Lung (tissue), 11 donors: ENCODE measurements at regions not wholly inside any gene's neighbourhood (a gene's known extent, or its start where the extent isn't known, plus 50 kb on each side); places are given as distances from the start of the nearest gene placed in this dataset.

Experiments used
- ATAC-seq: fragments of 200-7000 bp; cut with Tn5 transposase; one replicate; pipeline ENCODE4 v1.9.1; 2020; ENCODE audit warnings: moderate number of reproducible peaks; ENCODE audit not compliant: insufficient read depth, low FRiP score
- DNase-seq, 3 donors: peaks; one replicate each; pipeline ENCODE4 v3.0.0-alpha.2; 2013 to 2017
- H3K27ac ChIP-seq, 2 donors: one replicate each; pipeline ENCODE4 v1.5.1; 2013; ENCODE audit warnings: mild to moderate bottlenecking in 2 of 2, moderate library complexity in 2 of 2, control low read depth in 1 of 2, inconsistent platforms in 1 of 2, low read depth in 1 of 2, low read length in 1 of 2
- H3K27me3 ChIP-seq, 3 donors: one replicate each; pipeline ENCODE4 v1.5.1; 2013; ENCODE audit warnings: low read length in 2 of 3; ENCODE audit not compliant: control insufficient read depth in 3 of 3, insufficient read depth in 3 of 3
- H3K36me3 ChIP-seq, 4 donors: one replicate each; pipeline ENCODE4 v1.5.1; 2013; ENCODE audit warnings: low read length in 4 of 4, mild to moderate bottlenecking in 1 of 4, moderate library complexity in 1 of 4; ENCODE audit not compliant: control insufficient read depth in 4 of 4, insufficient read depth in 4 of 4
- H3K4me1 ChIP-seq, 5 donors: one replicate each; pipeline ENCODE4 v1.5.1; 2013; ENCODE audit warnings: low read length in 5 of 5, mild to moderate bottlenecking in 2 of 5, moderate library complexity in 1 of 5; ENCODE audit not compliant: control insufficient read depth in 5 of 5, insufficient read depth in 5 of 5
- H3K4me3 ChIP-seq: one replicate; pipeline ENCODE4 v1.5.1; 2013; ENCODE audit warnings: mild to moderate bottlenecking, control low read depth, moderate library complexity
- H3K9ac ChIP-seq, 2 donors: one replicate each; pipeline ENCODE4 v1.5.1; 2013; ENCODE audit warnings: low read length in 2 of 2, control low read depth in 1 of 2; ENCODE audit not compliant: insufficient read depth in 1 of 2
- H3K9me3 ChIP-seq, 4 donors: one replicate each; pipeline ENCODE4 v1.5.1; 2013; ENCODE audit warnings: low read length in 3 of 4, mild to moderate bottlenecking in 1 of 4, moderate library complexity in 1 of 4; ENCODE audit not compliant: control insufficient read depth in 4 of 4, insufficient read depth in 3 of 4
- CTCF ChIP-seq: IDR thresholded peaks from 2 replicates; pipeline ENCODE4 v1.5.1; 2012; ENCODE audit warnings: mild to moderate bottlenecking; ENCODE audit errors: control extremely low read depth, extremely low read depth
- WGBS, 2 donors: extraction: QIAGEN DNeasy Blood & Tissue Kit; methylation state at CpG; one replicate each; pipeline ENCODE4 v1.1.7; 2013; 5-methylcytosine and 5-hydroxymethylcytosine counted together
- donor health status: control.
- donor health status: control.
- donor health status: Bipolar disorder and iron deficiency.
- donor health status: healthy.
- donor health status: DM: yes; HTN: yes; CAD: no.

GRCh38 chrX:39749135-39749534 lies 348.6 kb downstream of the BCOR start:
- no peak overlapping the region for H3K9ac ChIP-seq

GRCh38 chrX:39749728-39750127 lies 348.0 kb downstream of the BCOR start:
- WGBS, 2 donors = 49 to 66% methylated on average over 5 of the region's 5 CpGs
- Histone ChIP-seq H3K4me3 (no peak overlapping the region), H3K36me3 (no peaks in the 10 kb centered on the region), H3K4me1 (peaks cover 0 to 3% (median 0%) of the 10 kb centered on the region in 5 donors), H3K27me3 (peaks cover 2 to 5% (median 2%) of the 10 kb centered on the region in 3 donors), H3K9ac (no peak overlapping the region), H3K9me3 (peaks cover 0 to 7% (median 1%) of the 10 kb centered on the region in 4 donors), H3K27ac (no peak overlapping the region)
- TF ChIP-seq CTCF = no peak
- DNase-seq = peak in 1 of 3 donors; percentile 33
- ATAC-seq = no peak

More at GRCh38 chrX:39749135-39749534, 348.6 kb downstream of the BCOR start:
- ATAC-seq = no peak
- H3K27ac ChIP-seq = no peak overlapping the region
- WGBS, 2 donors = 38 to 64% methylated on average over 5 of the region's 5 CpGs
- DNase-seq = peak in 2 of 3 donors; percentile 36 to 48
- H3K4me3 ChIP-seq = no peak overlapping the region
- TF ChIP-seq CTCF = no peak
- H3K36me3 ChIP-seq = no peaks in the 10 kb centered on the region
- H3K9me3 ChIP-seq = peaks cover 0 to 7% (median 1%) of the 10 kb centered on the region in 4 donors
- peaks cover 2 to 5% (median 2%) of the 10 kb centered on the region in 3 donors for H3K27me3 ChIP-seq
- H3K4me1 ChIP-seq = peaks cover 0 to 3% (median 0%) of the 10 kb centered on the region in 5 donors

- peaks cover 0 to 7% (median 1%) of the 10 kb centered on the region in 4 donors for H3K9me3 ChIP-seq
- H3K36me3 ChIP-seq = no peaks in the 10 kb centered on the region
- H3K4me1 ChIP-seq = peaks cover 0 to 3% (median 0%) of the 10 kb centered on the region in 5 donors
- 37 to 77% methylated on average over 6 of the region's 6 CpGs for WGBS, 2 donors
- peaks cover 2 to 5% (median 2%) of the 10 kb centered on the region in 3 donors for H3K27me3 ChIP-seq
- DNase-seq = no peak
- H3K27ac ChIP-seq = no peak overlapping the region
- H3K4me3 ChIP-seq = no peak overlapping the region
- no peak for ATAC-seq
- TF ChIP-seq CTCF = no peak
- no peak overlapping the region for H3K9ac ChIP-seq
Measured at GRCh38 chrX:39750256-39750790, 347.4 kb downstream of the BCOR start.

- Histone ChIP-seq H3K4me3 (no peak overlapping the region), H3K9ac (no peak overlapping the region), H3K4me1 (peaks cover 0 to 3% (median 0%) of the 10 kb centered on the region in 5 donors), H3K27me3 (peaks cover 2 to 5% (median 2%) of the 10 kb centered on the region in 3 donors), H3K27ac (no peak overlapping the region), H3K9me3 (peaks cover 0 to 7% (median 1%) of the 10 kb centered on the region in 4 donors), H3K36me3 (no peaks in the 10 kb centered on the region)
- 30 to 64% methylated on average over 5 to 6 of the region's 6 CpGs for WGBS, 2 donors
- TF ChIP-seq CTCF = no peak
- no peak for ATAC-seq
- no peak for DNase-seq
Measured at GRCh38 chrX:39750848-39751247, 346.9 kb downstream of the BCOR start.
